UCSD-AML1 (cell line): ENCODE measurements at regions not wholly inside any gene's neighbourhood (a gene's known extent, or its start where the extent isn't known, plus 50 kb on each side); places are given as distances from the start of the nearest gene placed in this dataset.
"Not testable (repeated sequence)": the region's sequence is repeated elsewhere in the genome, so short reads cannot be mapped to it uniquely, and the experiment has no call there.

Experiments
- DNase-seq: peaks from one replicate; lab custom pipeline; 2025; ENCODE audit not compliant: unreplicated experiment; lab: John Stamatoyannopoulos, UW

GRCh38 chr13:88817560-88817959 lies 1146.4 kb downstream of the SLITRK5 start:
- DNase-seq = no peak

- no peak for DNase-seq
Observed at GRCh38 chr13:88823114-88823513, 1151.9 kb downstream of the SLITRK5 start.

GRCh38 chr13:88824218-88824617 lies 1153.0 kb downstream of the SLITRK5 start:
- DNase-seq = no peak

- no peak for DNase-seq
Observed at GRCh38 chr13:88840085-88840484, 1168.9 kb downstream of the SLITRK5 start.

- not testable (repeated sequence) for DNase-seq
Observed at GRCh38 chr13:88852293-88852692, 1181.1 kb downstream of the SLITRK5 start.

- DNase-seq = no peak
Observed at GRCh38 chr13:88857256-88857655, 1186.1 kb downstream of the SLITRK5 start.

- no peak for DNase-seq
Observed at GRCh38 chr13:88862095-88862620, 1191.0 kb downstream of the SLITRK5 start.

GRCh38 chr13:88863116-88863515 lies 1191.9 kb downstream of the SLITRK5 start:
- no peak for DNase-seq

GRCh38 chr13:88866195-88866594 lies 1195.0 kb downstream of the SLITRK5 start:
- no peak for DNase-seq

- DNase-seq = no peak
Observed at GRCh38 chr13:88883741-88884140, 1212.6 kb downstream of the SLITRK5 start.

- peak; percentile 3 for DNase-seq
Observed at GRCh38 chr13:88887045-88887662, 1216.0 kb downstream of the SLITRK5 start.

GRCh38 chr13:88895261-88895941 lies 1224.2 kb downstream of the SLITRK5 start:
- DNase-seq = peak; percentile 5

GRCh38 chr13:88896466-88896865 lies 1225.3 kb downstream of the SLITRK5 start:
- DNase-seq = peak; percentile 4

- peak; percentile 5 for DNase-seq
Observed at GRCh38 chr13:88908961-88909441, 1237.8 kb downstream of the SLITRK5 start.

GRCh38 chr13:88919970-88920628 lies 1248.9 kb downstream of the SLITRK5 start:
- peak; percentile 36 for DNase-seq

- DNase-seq = no peak
Observed at GRCh38 chr13:88925954-88926353, 1254.8 kb downstream of the SLITRK5 start.

- peak; percentile 2 for DNase-seq
Observed at GRCh38 chr13:88926890-88927502, 1255.8 kb downstream of the SLITRK5 start.

- no peak for DNase-seq
Observed at GRCh38 chr13:88932950-88933349, 1261.8 kb downstream of the SLITRK5 start.

- DNase-seq = no peak
Observed at GRCh38 chr13:88937384-88937783, 1266.2 kb downstream of the SLITRK5 start.

- no peak for DNase-seq
Observed at GRCh38 chr13:88945793-88946192, 1274.6 kb downstream of the SLITRK5 start.

GRCh38 chr13:88948501-88948900 lies 1277.3 kb downstream of the SLITRK5 start:
- no peak for DNase-seq
